Left lung (tissue), 4 donors: ENCODE measurements at regions not wholly inside any gene's neighbourhood (a gene's known extent, or its start where the extent isn't known, plus 50 kb on each side); places are given as distances from the start of the nearest gene placed in this dataset.

ENCODE experiments used
- ATAC-seq: fragments of 200-7000 bp; cut with Tn5 transposase; one replicate; pipeline ENCODE4 v1.9.1; 2020; ENCODE audit warnings: moderate library complexity
- DNase-seq, 4 donors: peaks; one replicate each; pipeline ENCODE4 v3.0.0-alpha.2; 2013 to 2020
- H3K27ac ChIP-seq, 2 donors: fragments of 200-600 bp; sonication (generic) in 1 of 2; one replicate each; pipeline versions ENCODE4 v1.5.0 to v1.8.0; 2020 to 2021
- H3K27me3 ChIP-seq, 2 donors: fragments of 200-600 bp; sonication (generic) in 1 of 2; one replicate each; pipeline versions ENCODE4 v1.5.0 to v1.8.0; 2020 to 2021
- H3K36me3 ChIP-seq, 2 donors: fragments of 200-600 bp; sonication (generic) in 1 of 2; one replicate each; pipeline versions ENCODE4 v1.5.0 to v1.8.0; 2020 to 2021
- H3K4me1 ChIP-seq, 2 donors: fragments of 200-600 bp; one replicate each; pipeline ENCODE4 v1.8.0; 2021
- H3K4me3 ChIP-seq, 2 donors: fragments of 200-600 bp; sonication (generic) in 1 of 2; one replicate each; pipeline versions ENCODE4 v1.5.0 to v1.8.0; 2020 to 2021; ENCODE audit warnings: mild to moderate bottlenecking in 1 of 2
- H3K9me3 ChIP-seq, 2 donors: fragments of 200-600 bp; sonication (generic) in 1 of 2; one replicate each; pipeline versions ENCODE4 v1.5.0 to v1.8.0; 2020 to 2021
- intact Hi-C, 2 donors: fragments of 100-400 bp; cut with DNase I; formaldehyde crosslinking; loops; one replicate each; pipeline versions ENCODE4 v1.11.2 to v1.14.2; 2022
- TF ChIP-seq, protein P1 (sequence below), 2 donors: fragments of 200-600 bp; sonication (generic) in 1 of 2; IDR thresholded peaks; one replicate each; pipeline versions ENCODE4 v1.5.0 to v1.8.0; 2021; ENCODE audit warnings: antibody characterized with exemption in 2 of 2
- donor health status: DM: no; HTN: yes; CAD: no.
- donor health status: DM: no; HTN: no; CAD: no.

DNA sequence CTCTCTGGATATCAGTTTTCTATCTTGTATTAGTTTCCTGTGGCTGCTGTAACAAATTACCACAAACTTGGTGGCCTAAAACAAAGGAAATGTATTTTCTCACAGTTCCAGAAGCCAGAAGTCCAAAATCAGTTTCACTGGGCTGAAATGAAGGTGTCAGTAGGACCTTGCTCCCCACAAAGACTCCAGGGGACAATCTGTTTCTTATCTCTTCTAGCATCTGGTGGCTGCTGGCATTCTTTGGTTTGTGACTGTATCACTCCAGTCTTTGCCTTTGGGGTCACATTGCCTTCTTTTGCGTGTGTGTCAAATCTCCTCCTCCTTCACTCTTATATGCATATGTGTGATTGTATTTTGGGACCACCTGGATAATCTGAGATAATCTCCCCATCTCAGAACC lies 153.0 kb upstream of the PRPS1L1 start:
- DNase-seq (no peak), ATAC-seq (no peak)
- Histone ChIP-seq H3K36me3 (no peaks in the 10 kb centered on the region), H3K9me3 (no peaks in the 10 kb centered on the region), H3K27ac (no peak overlapping the region), H3K4me1 (peaks cover 0 to 8% of the 10 kb centered on the region in 2 donors), H3K4me3 (no peak overlapping the region), H3K27me3 (no peaks in the 10 kb centered on the region)
- TF ChIP-seq, protein P1, sequence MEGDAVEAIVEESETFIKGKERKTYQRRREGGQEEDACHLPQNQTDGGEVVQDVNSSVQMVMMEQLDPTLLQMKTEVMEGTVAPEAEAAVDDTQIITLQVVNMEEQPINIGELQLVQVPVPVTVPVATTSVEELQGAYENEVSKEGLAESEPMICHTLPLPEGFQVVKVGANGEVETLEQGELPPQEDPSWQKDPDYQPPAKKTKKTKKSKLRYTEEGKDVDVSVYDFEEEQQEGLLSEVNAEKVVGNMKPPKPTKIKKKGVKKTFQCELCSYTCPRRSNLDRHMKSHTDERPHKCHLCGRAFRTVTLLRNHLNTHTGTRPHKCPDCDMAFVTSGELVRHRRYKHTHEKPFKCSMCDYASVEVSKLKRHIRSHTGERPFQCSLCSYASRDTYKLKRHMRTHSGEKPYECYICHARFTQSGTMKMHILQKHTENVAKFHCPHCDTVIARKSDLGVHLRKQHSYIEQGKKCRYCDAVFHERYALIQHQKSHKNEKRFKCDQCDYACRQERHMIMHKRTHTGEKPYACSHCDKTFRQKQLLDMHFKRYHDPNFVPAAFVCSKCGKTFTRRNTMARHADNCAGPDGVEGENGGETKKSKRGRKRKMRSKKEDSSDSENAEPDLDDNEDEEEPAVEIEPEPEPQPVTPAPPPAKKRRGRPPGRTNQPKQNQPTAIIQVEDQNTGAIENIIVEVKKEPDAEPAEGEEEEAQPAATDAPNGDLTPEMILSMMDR (IDR thresholded peaks at IDR 0.05): no peak
- intact Hi-C loops: no loop called here

DNA sequence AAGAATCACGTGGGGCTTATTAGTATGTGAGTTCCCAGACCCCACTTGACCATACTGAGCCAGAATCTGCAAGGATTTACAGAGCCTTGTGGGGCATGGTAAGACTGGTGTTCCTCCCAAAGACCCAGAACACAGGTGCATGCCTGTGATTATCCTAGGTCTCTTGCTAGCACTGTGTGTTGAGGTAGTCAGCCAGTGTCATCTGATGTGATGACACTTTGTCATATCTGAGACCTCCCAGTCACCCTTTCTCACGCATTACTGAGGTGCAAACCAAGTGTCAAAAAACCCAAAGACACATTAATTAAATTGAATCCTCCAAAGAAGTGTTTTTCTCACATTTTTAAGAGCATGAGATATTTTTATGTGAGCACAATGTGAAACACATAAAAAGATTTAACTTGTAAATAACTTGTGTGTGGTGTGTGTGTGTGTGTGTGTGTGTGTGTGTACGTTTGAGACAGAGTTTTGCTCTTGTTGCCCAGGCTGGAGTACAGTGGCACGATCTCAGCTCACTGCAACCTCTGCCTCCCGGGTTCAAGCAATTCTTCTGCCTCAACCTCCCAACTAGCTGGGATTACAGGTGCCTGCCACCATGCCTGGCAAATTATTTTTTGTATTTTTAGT lies 162.0 kb upstream of the PRPS1L1 start:
- no peaks in the 10 kb centered on the region for H3K4me1 ChIP-seq
- DNase-seq (no peak), ATAC-seq (no peak)
- H3K27me3 ChIP-seq: no peaks in the 10 kb centered on the region
- H3K9me3 ChIP-seq: no peaks in the 10 kb centered on the region
- no peak overlapping the region for H3K27ac ChIP-seq
- intact Hi-C loops: no loop called here
- TF ChIP-seq, protein P1 (IDR thresholded peaks at IDR 0.05): no peak
- H3K4me3 ChIP-seq: no peak overlapping the region
- H3K36me3 ChIP-seq: no peaks in the 10 kb centered on the region

DNA sequence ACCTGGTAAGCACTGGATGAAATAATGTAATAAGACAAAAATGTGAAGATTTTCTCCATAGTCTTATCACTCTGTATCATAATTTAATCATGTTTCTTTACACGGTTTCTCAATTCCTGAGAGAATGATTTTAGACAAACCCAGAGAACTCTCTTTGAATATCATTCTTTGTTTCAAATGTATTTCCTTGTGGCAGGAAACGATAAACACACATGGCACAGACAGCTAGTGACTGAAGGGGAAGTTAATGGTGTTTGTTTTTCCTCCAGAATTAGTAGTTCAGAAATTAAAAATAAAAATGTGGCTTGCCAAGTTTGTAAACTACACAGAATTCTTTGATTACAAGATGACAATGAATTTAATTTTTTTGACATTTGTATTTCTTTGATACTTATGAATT lies 163.7 kb upstream of the PRPS1L1 start:
- Histone ChIP-seq H3K9me3 (no peaks in the 10 kb centered on the region), H3K4me1 (no peaks in the 10 kb centered on the region), H3K36me3 (no peaks in the 10 kb centered on the region), H3K27ac (no peak overlapping the region), H3K4me3 (no peak overlapping the region), H3K27me3 (no peaks in the 10 kb centered on the region)
- no peak for DNase-seq
- no peak for ATAC-seq
- intact Hi-C loops: no loop called here
- TF ChIP-seq, protein P1 (IDR thresholded peaks at IDR 0.05): no peak

DNA sequence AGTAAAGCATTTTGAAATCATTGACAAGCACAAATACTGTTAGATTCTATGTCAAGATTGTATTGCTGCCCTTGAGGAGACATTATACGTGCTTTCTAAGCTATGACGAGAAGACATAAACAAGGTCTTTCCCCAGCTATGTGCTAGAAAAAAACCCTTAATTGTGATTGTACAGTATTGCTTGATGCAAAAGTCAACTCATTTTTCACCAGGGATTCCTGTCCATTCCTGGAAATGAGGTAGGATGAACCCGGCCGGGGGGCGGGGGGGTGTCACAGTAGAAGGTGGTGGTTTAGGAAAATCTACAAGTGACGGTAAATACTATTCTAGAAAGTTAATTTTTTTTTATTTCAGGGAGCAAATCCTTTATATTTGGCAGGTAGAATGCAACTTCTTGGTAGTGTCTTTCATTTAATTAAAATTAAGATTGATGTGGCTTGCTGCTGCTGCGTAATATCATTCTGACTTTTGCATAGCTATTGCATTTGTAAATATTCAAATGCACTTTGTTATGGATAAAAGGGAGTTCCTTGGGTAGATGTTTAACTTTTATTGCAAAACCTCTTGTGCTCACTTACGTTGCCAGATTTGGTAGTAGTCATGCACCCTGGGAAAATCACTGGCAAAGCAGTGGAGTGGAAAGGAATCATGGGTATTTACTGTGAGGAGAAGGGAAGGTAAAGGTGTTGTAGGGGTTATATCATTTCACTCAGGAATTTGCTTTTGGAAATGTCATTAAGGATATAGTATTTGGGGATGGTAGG lies 164.4 kb upstream of the PRPS1L1 start:
- ATAC-seq: no peak
- Histone ChIP-seq H3K27ac (no peak overlapping the region), H3K36me3 (no peaks in the 10 kb centered on the region), H3K9me3 (no peaks in the 10 kb centered on the region), H3K27me3 (no peaks in the 10 kb centered on the region), H3K4me3 (no peak overlapping the region), H3K4me1 (no peaks in the 10 kb centered on the region)
- intact Hi-C loops: no loop called here
- peak in 1 of 4 donors; percentile 15 for DNase-seq
- TF ChIP-seq, protein P1 (IDR thresholded peaks at IDR 0.05): no peak

DNA sequence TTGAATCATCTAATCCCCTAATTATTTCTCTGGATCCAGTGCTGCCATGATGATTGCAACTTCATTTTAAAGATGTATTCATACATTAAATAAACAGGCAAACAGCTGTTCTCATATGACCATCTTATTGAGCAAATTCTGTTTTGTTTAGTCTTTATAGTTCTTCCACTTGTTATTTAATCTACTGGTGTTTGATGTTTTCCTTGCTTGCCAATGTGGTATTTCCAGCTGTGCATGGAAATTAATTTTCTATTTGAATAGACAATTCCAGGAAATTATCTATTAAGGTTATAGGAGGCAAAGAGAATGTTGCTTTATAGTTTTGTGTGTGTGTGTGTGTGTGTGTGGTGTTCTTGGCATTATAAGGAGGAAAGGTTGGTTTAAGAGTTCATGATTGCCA lies 167.0 kb upstream of the PRPS1L1 start:
- Histone ChIP-seq H3K27me3 (no peaks in the 10 kb centered on the region), H3K36me3 (no peaks in the 10 kb centered on the region), H3K27ac (no peak overlapping the region), H3K4me1 (no peaks in the 10 kb centered on the region), H3K9me3 (no peaks in the 10 kb centered on the region), H3K4me3 (no peak overlapping the region)
- ATAC-seq (no peak), DNase-seq (no peak)
- TF ChIP-seq, protein P1 (IDR thresholded peaks at IDR 0.05): no peak
- intact Hi-C loops: no loop called here
